Activated naive CD4-positive, alpha-beta T cell treated with anti-CD3 and anti-CD28 coated beads for 36 hours (primary cell): ENCODE measurements at regions not wholly inside any gene's neighbourhood (a gene's known extent, or its start where the extent isn't known, plus 50 kb on each side); places are given as distances from the start of the nearest gene placed in this dataset.

Experiments used
- CTCF ChIA-PET: fragments of 350-600 bp; sonication (Branson Sonifier 250); formaldehyde crosslinking; loops from one replicate; lab custom pipeline; 2021; ENCODE audit warnings: antibody characterized with exemption; lab: Charles Lee
- DNase-seq: peaks from one replicate; pipeline ENCODE4 v3.0.0-alpha.2; 2020
- H3K27ac Mint-ChIP-seq: one replicate; pipeline ENCODE4 v1.8.0; 2021; ENCODE audit warnings: mild to moderate bottlenecking, mixed read lengths
- H3K27me3 Mint-ChIP-seq: one replicate; pipeline ENCODE4 v1.8.0; 2021; ENCODE audit warnings: low read depth, mixed read lengths
- H3K36me3 Mint-ChIP-seq: one replicate; pipeline ENCODE4 v1.8.0; 2021; ENCODE audit warnings: low read depth, mixed read lengths
- H3K4me1 Mint-ChIP-seq: one replicate; pipeline ENCODE4 v1.8.0; 2021; ENCODE audit warnings: low read depth, mixed read lengths
- H3K4me3 Mint-ChIP-seq: one replicate; pipeline ENCODE4 v1.8.0; 2021; ENCODE audit warnings: mild to moderate bottlenecking, moderate library complexity, mixed read lengths
- H3K9me3 Mint-ChIP-seq: one replicate; pipeline ENCODE4 v1.8.0; 2021; ENCODE audit warnings: mixed read lengths
- intact Hi-C: fragments of 100-400 bp; cut with micrococcal nuclease; formaldehyde crosslinking; loops from one replicate; pipeline ENCODE4 v1.15.1; 2023

DNA sequence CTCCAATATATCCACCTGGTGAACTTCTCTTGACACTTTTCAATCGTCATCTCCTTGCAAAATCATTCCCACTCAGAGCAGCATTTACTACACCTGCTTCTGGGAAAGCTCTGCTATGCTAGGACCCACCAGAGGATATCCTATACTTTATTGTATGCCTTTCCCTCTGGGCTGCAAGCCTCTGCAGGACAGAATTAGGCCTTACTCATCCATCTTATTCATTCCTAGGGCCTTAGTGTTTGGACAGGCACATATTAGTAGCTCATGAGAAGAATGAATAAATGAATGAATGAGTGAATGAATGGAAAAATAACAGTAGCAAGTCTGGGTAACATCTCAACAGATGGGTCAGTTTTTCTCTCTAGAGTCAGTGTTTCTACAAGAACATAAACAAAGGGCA, 216.1 kb downstream of the MAFB start:
- Mint-ChIP-seq H3K27me3 (peaks cover 6% of the 10 kb centered on the region), H3K4me1 (no peaks in the 10 kb centered on the region), H3K9me3 (no peaks in the 10 kb centered on the region), H3K36me3 (no peaks in the 10 kb centered on the region), H3K4me3 (no peak overlapping the region), H3K27ac (no peak overlapping the region)
- CTCF ChIA-PET = interaction anchor here (0.6 kb wide), 1 partner anchor 1825 kb away, joined by 4 read pairs; no protein-coding TSS in a partner anchor
- intact Hi-C loops = no loop called here
- no peak for DNase-seq

DNA sequence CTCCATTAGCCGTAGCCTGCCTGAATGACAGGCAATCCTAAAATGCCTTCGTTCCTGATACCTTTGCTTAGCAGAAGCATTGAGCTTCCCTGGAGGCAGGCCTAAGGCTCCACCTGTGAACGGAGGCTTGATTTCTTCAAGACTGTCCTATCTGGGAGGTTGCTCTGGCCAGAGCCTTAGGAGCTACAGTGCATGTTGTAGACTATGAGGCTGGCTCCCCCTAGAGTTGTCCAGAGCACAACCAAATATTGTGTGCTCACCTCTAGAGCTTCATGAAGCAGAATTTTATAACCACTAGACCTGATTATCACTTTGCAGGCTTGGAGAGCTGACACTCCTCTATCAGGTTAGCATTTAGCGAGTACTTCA, 217.8 kb downstream of the MAFB start:
- no peaks in the 10 kb centered on the region for H3K36me3 Mint-ChIP-seq
- no peaks in the 10 kb centered on the region for H3K27me3 Mint-ChIP-seq
- no peaks in the 10 kb centered on the region for H3K9me3 Mint-ChIP-seq
- intact Hi-C loops = no loop called here
- DNase-seq = no peak
- no peak overlapping the region for H3K4me3 Mint-ChIP-seq
- CTCF ChIA-PET = no interaction called here
- no peaks in the 10 kb centered on the region for H3K4me1 Mint-ChIP-seq
- H3K27ac Mint-ChIP-seq = no peak overlapping the region

DNA sequence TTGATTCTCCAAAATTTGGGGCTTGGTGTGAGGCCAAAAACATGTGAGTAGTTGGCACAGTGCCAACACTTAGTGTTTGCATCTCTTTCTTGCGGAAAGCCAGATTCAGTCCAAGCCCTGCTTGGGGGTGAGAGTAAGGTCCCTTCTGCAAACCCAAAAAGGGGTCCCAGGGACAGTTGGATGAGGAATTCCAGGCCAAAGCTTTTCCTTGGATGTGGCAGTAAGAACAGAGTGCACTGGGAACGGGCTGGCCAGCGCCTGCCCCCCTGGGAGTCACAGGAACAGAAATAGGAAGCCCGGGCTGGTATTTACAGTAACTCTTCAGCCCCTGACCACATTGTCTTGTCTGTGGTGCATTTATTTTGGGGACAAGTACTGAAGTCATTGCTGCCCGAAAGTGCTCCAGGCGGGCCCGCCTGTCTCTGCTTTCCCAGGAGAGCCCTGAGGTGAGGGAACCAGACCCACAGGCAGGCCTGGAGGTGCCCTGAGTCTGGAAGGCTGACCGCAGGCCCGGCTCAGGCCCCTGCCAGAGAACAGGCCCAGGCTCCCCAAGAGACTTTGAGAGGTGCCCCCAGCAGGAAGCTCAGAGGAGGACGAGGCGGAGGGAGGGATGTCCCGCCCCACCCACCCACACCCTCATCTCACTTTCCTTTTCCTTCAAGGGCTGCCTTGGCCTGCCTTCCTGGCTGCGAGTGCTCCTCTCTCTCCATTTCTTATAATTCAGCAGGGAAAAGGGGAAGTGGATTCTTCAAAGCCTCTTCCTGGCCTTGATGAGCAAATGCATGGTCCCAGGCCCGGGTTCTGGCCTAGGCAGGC, 218.4 kb downstream of the MAFB start:
- H3K9me3 Mint-ChIP-seq = no peaks in the 10 kb centered on the region
- H3K27ac Mint-ChIP-seq = no peak overlapping the region
- H3K4me1 Mint-ChIP-seq = no peaks in the 10 kb centered on the region
- no peak overlapping the region for H3K4me3 Mint-ChIP-seq
- no peaks in the 10 kb centered on the region for H3K27me3 Mint-ChIP-seq
- DNase-seq = no peak
- CTCF ChIA-PET = no interaction called here
- intact Hi-C loops = no loop called here
- no peaks in the 10 kb centered on the region for H3K36me3 Mint-ChIP-seq

DNA sequence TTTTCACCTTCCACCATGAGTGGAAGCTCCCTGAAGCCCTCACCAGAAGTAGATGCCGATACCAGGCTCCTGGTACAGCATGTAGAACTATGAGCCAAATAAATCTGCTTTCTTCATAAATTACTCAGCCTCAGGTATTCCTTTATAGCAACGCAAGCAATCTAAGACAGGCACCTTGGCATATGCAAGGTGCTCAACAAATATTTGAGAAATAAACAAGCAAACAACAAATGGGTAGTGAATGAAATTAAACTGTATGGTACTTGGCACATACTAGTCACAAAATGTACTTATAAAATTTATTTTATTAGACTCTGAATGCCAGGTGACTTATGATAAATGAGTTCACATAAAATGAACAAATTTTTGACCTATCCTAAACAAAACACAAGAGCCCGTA, 220.3 kb downstream of the MAFB start:
- H3K9me3 Mint-ChIP-seq = no peaks in the 10 kb centered on the region
- CTCF ChIA-PET = no interaction called here
- no peaks in the 10 kb centered on the region for H3K36me3 Mint-ChIP-seq
- DNase-seq = no peak
- H3K4me3 Mint-ChIP-seq = no peak overlapping the region
- H3K27ac Mint-ChIP-seq = no peak overlapping the region
- intact Hi-C loops = no loop called here
- H3K27me3 Mint-ChIP-seq = no peaks in the 10 kb centered on the region
- H3K4me1 Mint-ChIP-seq = no peaks in the 10 kb centered on the region

DNA sequence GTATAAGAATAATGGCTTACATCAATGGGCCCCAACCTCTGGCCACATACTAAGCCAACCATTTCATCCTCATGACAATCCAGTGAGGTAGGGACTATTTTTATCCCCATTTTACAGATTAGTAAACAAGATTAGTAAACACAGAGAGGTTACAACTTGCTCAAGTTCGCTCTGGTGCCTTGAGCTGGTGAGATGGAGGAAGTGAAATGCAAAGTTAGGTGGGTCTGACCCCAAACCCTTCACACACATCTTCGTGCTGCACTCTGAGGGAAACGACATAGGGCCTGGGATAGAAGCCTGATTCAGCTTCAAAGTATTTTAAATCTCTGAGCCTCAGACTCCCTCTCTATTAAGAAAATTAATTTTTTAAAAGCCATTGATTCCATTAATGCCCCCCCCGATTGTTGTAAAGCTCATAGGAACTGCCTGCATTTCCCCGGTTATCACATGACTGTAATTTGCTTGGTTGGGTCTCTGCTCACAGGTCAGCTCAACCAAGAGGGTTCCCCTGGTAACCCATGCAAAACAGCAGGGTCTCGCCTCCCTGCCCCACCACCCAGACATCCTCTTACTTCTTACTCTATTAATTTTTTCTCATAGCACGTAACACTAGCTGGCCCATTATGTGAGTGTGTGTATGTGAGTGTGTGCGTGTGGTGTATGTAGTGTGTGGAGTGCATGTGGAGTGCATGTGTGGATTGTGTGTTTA, 221.2 kb downstream of the MAFB start:
- intact Hi-C loops = no loop called here

DNA sequence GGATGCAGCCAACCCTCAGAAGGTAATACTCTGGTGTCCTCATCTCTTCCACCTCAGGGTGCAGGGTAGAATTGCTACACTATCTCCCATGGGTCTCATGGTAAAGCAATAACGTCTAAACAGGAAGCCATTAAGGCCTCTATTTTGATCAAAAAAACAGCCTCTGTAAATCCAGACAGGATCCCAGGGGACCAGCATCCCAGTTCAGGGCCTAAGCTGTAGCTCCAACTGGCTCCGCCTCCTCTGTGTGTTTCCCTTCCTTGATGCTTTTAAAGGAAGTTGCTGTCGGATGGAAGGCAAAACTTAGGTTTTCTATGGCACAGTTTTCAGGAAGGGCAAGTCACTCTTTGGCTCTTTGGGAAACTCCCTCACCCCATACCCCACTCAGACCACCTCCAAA, 222.0 kb downstream of the MAFB start:
- no peak overlapping the region for H3K4me3 Mint-ChIP-seq
- no peak overlapping the region for H3K27ac Mint-ChIP-seq
- no peaks in the 10 kb centered on the region for H3K27me3 Mint-ChIP-seq
- no peaks in the 10 kb centered on the region for H3K36me3 Mint-ChIP-seq
- H3K4me1 Mint-ChIP-seq = no peaks in the 10 kb centered on the region
- DNase-seq = no peak
- no peaks in the 10 kb centered on the region for H3K9me3 Mint-ChIP-seq
- CTCF ChIA-PET = no interaction called here
- intact Hi-C loops = no loop called here

More for the DNA sequence above, 221.2 kb downstream of the MAFB start:
- no peaks in the 10 kb centered on the region for H3K36me3 Mint-ChIP-seq
- CTCF ChIA-PET = no interaction called here
- no peaks in the 10 kb centered on the region for H3K9me3 Mint-ChIP-seq
- no peak overlapping the region for H3K4me3 Mint-ChIP-seq
- DNase-seq = no peak
- H3K27ac Mint-ChIP-seq = no peak overlapping the region
- H3K27me3 Mint-ChIP-seq = no peaks in the 10 kb centered on the region
- no peaks in the 10 kb centered on the region for H3K4me1 Mint-ChIP-seq

DNA sequence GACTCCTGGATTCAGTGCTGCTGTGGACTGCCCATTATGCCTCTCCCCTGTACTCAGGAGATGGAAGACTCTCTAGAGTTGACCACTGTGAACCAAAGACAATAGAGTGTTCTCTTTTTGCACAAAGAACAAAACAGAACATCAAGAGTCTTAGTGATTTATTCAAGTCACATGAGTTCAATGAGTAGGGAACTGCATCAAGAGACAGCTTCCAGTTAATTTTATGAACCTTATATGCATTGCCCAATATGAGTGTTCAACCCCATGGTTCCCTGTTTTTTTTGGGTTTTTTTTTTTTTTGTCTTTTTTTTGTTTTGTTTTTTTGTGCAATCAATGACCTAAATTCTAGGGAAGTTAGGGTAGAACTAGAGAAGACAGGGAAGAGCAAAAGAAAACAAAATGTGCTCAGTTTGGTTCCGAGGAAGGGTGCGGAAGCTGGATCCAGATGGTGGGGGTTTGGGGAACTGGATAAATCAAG, 224.3 kb downstream of the MAFB start:
- H3K4me1 Mint-ChIP-seq = no peaks in the 10 kb centered on the region
- H3K4me3 Mint-ChIP-seq = no peak overlapping the region
- DNase-seq = no peak
- no peaks in the 10 kb centered on the region for H3K36me3 Mint-ChIP-seq
- H3K27ac Mint-ChIP-seq = no peak overlapping the region
- no peaks in the 10 kb centered on the region for H3K9me3 Mint-ChIP-seq
- H3K27me3 Mint-ChIP-seq = no peaks in the 10 kb centered on the region
- CTCF ChIA-PET = no interaction called here
- intact Hi-C loops = no loop called here

DNA sequence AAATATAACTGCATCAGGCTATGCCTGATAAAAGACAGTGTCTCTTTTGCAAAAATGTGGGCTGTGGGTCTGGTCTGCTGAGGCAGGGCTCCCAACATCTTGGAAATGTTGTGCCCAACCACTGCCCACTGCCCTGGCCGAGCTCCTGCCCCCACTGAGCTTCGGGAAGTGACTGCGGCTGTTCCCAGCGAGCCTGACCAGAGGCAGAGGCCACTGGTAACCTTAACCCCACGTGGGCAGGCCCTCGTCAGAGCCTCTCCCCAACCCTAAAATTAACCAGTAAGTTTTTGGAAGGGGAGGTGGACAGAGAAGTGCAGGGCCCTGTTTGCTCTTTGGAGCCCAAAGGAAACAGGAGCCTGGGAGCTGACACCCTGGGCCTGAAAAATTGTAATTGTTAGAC, 225.9 kb downstream of the MAFB start:
- Mint-ChIP-seq H3K4me3 (no peak overlapping the region), H3K4me1 (no peaks in the 10 kb centered on the region), H3K9me3 (no peaks in the 10 kb centered on the region), H3K36me3 (no peaks in the 10 kb centered on the region), H3K27me3 (peaks cover 2% of the 10 kb centered on the region), H3K27ac (no peak overlapping the region)
- intact Hi-C loops = no loop called here
- CTCF ChIA-PET = no interaction called here
- no peak for DNase-seq

DNA sequence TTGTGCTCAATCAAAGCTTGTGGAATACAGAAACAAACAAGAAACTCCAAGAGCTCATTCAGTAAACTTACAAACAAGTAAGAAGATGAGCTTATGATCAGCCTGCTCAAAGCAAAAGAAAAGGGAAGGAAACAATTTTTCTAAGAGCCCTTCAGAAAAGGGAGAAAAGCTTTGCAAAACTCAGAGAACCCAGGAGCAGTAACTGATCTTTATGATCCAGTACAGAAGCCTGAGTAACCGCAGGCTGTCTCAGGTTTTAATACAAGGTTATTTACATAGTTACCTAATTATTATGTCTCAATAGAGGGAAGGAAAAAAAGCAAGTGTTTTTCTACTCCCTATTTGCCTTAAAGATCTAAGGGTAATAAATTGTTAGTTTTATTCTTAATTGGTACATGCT, 226.5 kb downstream of the MAFB start:
- intact Hi-C loops = no loop called here
- H3K9me3 Mint-ChIP-seq = no peaks in the 10 kb centered on the region
- CTCF ChIA-PET = no interaction called here

DNA sequence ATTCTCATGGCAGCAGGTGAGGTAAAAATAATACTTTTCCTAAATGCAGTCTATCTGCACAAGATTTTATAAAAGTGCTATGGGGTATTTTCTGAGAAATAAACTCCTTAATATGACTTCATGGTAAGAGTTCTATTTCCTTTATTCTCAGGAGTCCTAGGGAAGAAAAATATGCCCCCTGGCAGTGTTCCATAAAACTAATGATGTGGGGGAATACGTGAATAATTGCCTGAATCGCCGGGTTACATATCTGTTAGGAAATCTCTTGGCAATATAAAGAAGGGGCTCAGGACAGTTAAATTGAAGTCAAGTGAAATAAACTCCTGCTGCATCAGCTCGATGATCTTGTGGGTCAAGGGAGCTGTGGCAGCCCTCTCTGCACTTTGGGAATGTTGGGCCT, 229.7 kb downstream of the MAFB start:
- no peaks in the 10 kb centered on the region for H3K9me3 Mint-ChIP-seq
- no peaks in the 10 kb centered on the region for H3K4me1 Mint-ChIP-seq
- intact Hi-C loops = no loop called here
- no peak overlapping the region for H3K4me3 Mint-ChIP-seq
- no peaks in the 10 kb centered on the region for H3K36me3 Mint-ChIP-seq
- CTCF ChIA-PET = no interaction called here
- H3K27ac Mint-ChIP-seq = no peak overlapping the region
- DNase-seq = no peak
- peaks cover 2% of the 10 kb centered on the region for H3K27me3 Mint-ChIP-seq

More for the DNA sequence above, 226.5 kb downstream of the MAFB start:
- Mint-ChIP-seq H3K4me1 (no peaks in the 10 kb centered on the region), H3K27me3 (peaks cover 2% of the 10 kb centered on the region), H3K4me3 (no peak overlapping the region), H3K27ac (no peak overlapping the region), H3K36me3 (no peaks in the 10 kb centered on the region)
- DNase-seq = no peak

DNA sequence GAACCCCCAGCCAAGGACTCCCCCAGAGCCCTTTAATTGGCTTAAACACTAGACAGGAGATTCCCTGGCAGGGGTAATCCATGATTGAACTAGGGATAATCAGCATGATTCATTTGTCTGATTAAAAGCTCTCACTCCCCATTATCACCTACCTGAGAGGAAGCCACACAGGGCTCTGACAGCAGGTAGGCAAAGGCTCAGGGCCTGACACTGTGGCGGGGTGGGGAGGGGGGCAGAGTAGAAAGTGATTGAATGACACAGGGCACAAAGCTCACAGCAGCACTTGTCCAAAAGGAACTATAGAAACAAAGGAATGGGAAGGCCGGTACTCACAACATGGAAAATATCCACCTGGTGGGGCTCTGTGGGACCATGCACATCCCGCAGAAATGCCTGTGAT, 231.6 kb downstream of the MAFB start:
- Mint-ChIP-seq H3K36me3 (no peaks in the 10 kb centered on the region), H3K27me3 (peaks cover 2% of the 10 kb centered on the region), H3K27ac (no peak overlapping the region), H3K9me3 (no peaks in the 10 kb centered on the region), H3K4me3 (no peak overlapping the region), H3K4me1 (no peaks in the 10 kb centered on the region)
- CTCF ChIA-PET = no interaction called here
- no peak for DNase-seq
- intact Hi-C loops = no loop called here

DNA sequence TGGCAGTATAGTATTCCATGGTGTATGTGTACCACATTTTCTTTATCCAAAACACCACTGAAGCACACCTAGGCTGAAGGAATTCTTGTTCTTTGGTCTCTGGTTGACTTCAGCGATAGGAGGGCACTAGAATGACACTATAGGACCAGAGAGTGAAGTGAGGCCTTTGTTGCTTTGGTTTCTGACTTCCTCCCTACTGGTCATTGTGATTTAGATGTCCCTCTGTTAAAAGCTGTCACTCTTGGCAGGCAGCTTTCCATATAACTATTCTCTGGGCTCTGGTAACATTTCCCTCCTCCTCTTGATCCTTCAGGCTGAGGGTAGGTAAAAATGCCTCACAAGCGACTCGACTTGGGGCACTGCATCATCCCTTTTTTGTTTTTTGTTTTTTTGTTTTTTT, 236.3 kb downstream of the MAFB start:
- no peak overlapping the region for H3K27ac Mint-ChIP-seq
- H3K4me3 Mint-ChIP-seq = no peak overlapping the region
- H3K4me1 Mint-ChIP-seq = no peaks in the 10 kb centered on the region
- intact Hi-C loops = no loop called here
- CTCF ChIA-PET = no interaction called here
- H3K27me3 Mint-ChIP-seq = peaks cover 2% of the 10 kb centered on the region
- H3K36me3 Mint-ChIP-seq = no peaks in the 10 kb centered on the region
- H3K9me3 Mint-ChIP-seq = peaks cover 2% of the 10 kb centered on the region
- DNase-seq = no peak

DNA sequence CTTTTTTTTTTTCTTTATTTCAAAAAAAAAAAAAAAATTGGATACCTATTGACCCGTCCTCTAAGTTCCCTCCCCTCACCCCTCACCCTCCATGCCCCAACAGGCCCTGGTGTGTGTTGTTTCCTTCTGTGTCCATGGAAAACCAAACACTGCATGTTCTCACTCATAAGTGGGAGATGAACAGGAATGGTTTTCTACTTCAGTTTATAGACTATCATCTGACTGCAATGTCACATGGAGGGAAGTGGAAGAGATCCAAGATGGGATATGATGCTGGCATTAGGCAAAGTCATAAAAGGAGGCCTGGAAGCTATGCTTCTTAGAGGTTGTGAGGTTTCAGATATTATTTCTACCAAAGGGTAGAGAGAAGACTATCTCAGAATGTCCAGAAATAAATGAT, 237.5 kb downstream of the MAFB start:
- Mint-ChIP-seq H3K36me3 (no peaks in the 10 kb centered on the region), H3K4me1 (no peaks in the 10 kb centered on the region), H3K27ac (no peak overlapping the region), H3K4me3 (no peak overlapping the region), H3K9me3 (peaks cover 2% of the 10 kb centered on the region), H3K27me3 (peaks cover 2% of the 10 kb centered on the region)
- DNase-seq = no peak
- intact Hi-C loops = no loop called here
- CTCF ChIA-PET = no interaction called here
